Loucy (cell line): ENCODE measurements at regions not wholly inside any gene's neighbourhood (a gene's known extent, or its start where the extent isn't known, plus 50 kb on each side); places are given as distances from the start of the nearest gene placed in this dataset.
"Not testable (repeated sequence)": the region's sequence is repeated elsewhere in the genome, so short reads cannot be mapped to it uniquely, and the experiment has no call there.

ENCODE experiments used
- H2AFZ ChIP-seq: fragments of 200-600 bp; sonication (generic); 2 replicates; pipeline ENCODE4 v1.6.0; 2016; ENCODE audit warnings: antibody characterized with exemption, mild to moderate bottlenecking, low read length, moderate library complexity
- H3F3A ChIP-seq: fragments of 200-600 bp; 2 replicates; pipeline ENCODE4 v1.6.0; 2016; ENCODE audit warnings: antibody characterized with exemption, low read depth, mild to moderate bottlenecking
- H3K27me3 ChIP-seq: fragments of 200-600 bp; sonication (generic); 2 replicates; pipeline ENCODE4 v1.6.1; 2014; ENCODE audit warnings: low read length, mild to moderate bottlenecking; ENCODE audit not compliant: insufficient read depth, poor library complexity, severe bottlenecking
- H3K36me3 ChIP-seq: fragments of 200-600 bp; sonication (generic); 2 replicates; pipeline ENCODE4 v1.6.1; 2016; ENCODE audit warnings: low read length; ENCODE audit not compliant: insufficient read depth
- H3K4me1 ChIP-seq: fragments of 200-600 bp; sonication (generic); 2 replicates; pipeline ENCODE4 v1.5.1; 2014; ENCODE audit warnings: low read length, mild to moderate bottlenecking; ENCODE audit not compliant: insufficient read depth, poor library complexity, severe bottlenecking
- H3K4me2 ChIP-seq: fragments of 200-600 bp; sonication (generic); 2 replicates; pipeline ENCODE4 v1.6.0; 2014; ENCODE audit warnings: antibody characterized with exemption, low read length, low read depth, mild to moderate bottlenecking; ENCODE audit not compliant: poor library complexity, severe bottlenecking
- H3K4me3 ChIP-seq: fragments of 200-600 bp; sonication (generic); 2 replicates; pipeline ENCODE4 v1.5.1; 2014; ENCODE audit warnings: low read length, mild to moderate bottlenecking, mixed read lengths; ENCODE audit not compliant: poor library complexity, severe bottlenecking
- H3K79me2 ChIP-seq: fragments of 200-600 bp; sonication (generic); 2 replicates; pipeline ENCODE4 v1.6.1; 2014; ENCODE audit warnings: low read length; ENCODE audit not compliant: insufficient read depth
- H3K9ac ChIP-seq: fragments of 200-600 bp; sonication (generic); 2 replicates; pipeline ENCODE4 v1.6.0; 2014; ENCODE audit warnings: mild to moderate bottlenecking, low read depth, low read length, moderate library complexity; ENCODE audit not compliant: poor library complexity, severe bottlenecking
- H3K9me2 ChIP-seq: fragments of 200-600 bp; sonication (generic); replicated peaks from 2 replicates; pipeline ENCODE4 v1.6.1; 2016; ENCODE audit warnings: low read depth, low read length, mixed read lengths
- H3K9me3 ChIP-seq: fragments of 200-600 bp; sonication (generic); 2 replicates; pipeline ENCODE4 v1.6.1; 2014; ENCODE audit warnings: mild to moderate bottlenecking, antibody characterized with exemption, low read length, low read depth; ENCODE audit not compliant: insufficient read depth
- H4K20me1 ChIP-seq: fragments of 200-600 bp; sonication (generic); 2 replicates; pipeline ENCODE4 v1.6.0; 2014; ENCODE audit warnings: antibody characterized with exemption, low read length, mild to moderate bottlenecking; ENCODE audit not compliant: insufficient read depth, poor library complexity, severe bottlenecking
- CTCF ChIP-seq: fragments of 200-600 bp; sonication (generic); conservative IDR thresholded peaks from 2 replicates; pipeline ENCODE4 v1.5.1; 2014; ENCODE audit warnings: mild to moderate bottlenecking, antibody characterized with exemption, low read length
- EZH2phosphoT487 ChIP-seq: fragments of 200-600 bp; IDR thresholded peaks from 2 replicates; pipeline ENCODE4 v1.6.1; 2018; ENCODE audit warnings: antibody characterized with exemption, mild to moderate bottlenecking, moderate library complexity, borderline replicate concordance

- no peaks in the 10 kb centered on the region for H3K9me3 ChIP-seq
- H3K79me2 ChIP-seq = no peaks in the 10 kb centered on the region
- no peak overlapping the region for H3K9ac ChIP-seq
- no peaks in the 10 kb centered on the region for H3K36me3 ChIP-seq
- no peaks in the 10 kb centered on the region for H3F3A ChIP-seq
- H2AFZ ChIP-seq = no peak overlapping the region
- no peaks in the 10 kb centered on the region for H3K4me1 ChIP-seq
- H3K9me2 ChIP-seq = no peaks in the 10 kb centered on the region
- no peak for TF ChIP-seq EZH2phosphoT487
- TF ChIP-seq CTCF = no peak
- no peaks in the 10 kb centered on the region for H3K27me3 ChIP-seq
- no peak overlapping the region for H3K4me3 ChIP-seq
- H4K20me1 ChIP-seq = no peaks in the 10 kb centered on the region
- H3K4me2 ChIP-seq = no peak overlapping the region
These were observed 362.0 kb downstream of the ETV1 start for GRCh38 chr7:13627455-13627854.

- no peaks in the 10 kb centered on the region for H3K27me3 ChIP-seq
- H3K4me3 ChIP-seq = no peak overlapping the region
- H3K4me1 ChIP-seq = no peaks in the 10 kb centered on the region
- TF ChIP-seq CTCF = no peak
- no peak for TF ChIP-seq EZH2phosphoT487
- H3K9me3 ChIP-seq = no peaks in the 10 kb centered on the region
- no peak overlapping the region for H3K9ac ChIP-seq
- H3K4me2 ChIP-seq = no peak overlapping the region
- no peaks in the 10 kb centered on the region for H3K79me2 ChIP-seq
- H3F3A ChIP-seq = no peaks in the 10 kb centered on the region
- no peaks in the 10 kb centered on the region for H3K9me2 ChIP-seq
- H3K36me3 ChIP-seq = no peaks in the 10 kb centered on the region
- H4K20me1 ChIP-seq = no peaks in the 10 kb centered on the region
- no peak overlapping the region for H2AFZ ChIP-seq
These were observed 361.0 kb downstream of the ETV1 start for GRCh38 chr7:13628239-13629001.

- not testable (repeated sequence) for H3K4me1 ChIP-seq, H3K9me3 ChIP-seq, H3K36me3 ChIP-seq, H3K27me3 ChIP-seq, H3K79me2 ChIP-seq, H3F3A ChIP-seq, H3K4me3 ChIP-seq, H3K9ac ChIP-seq, H3K9me2 ChIP-seq, H3K4me2 ChIP-seq, H2AFZ ChIP-seq, H4K20me1 ChIP-seq
These were observed 358.0 kb downstream of the ETV1 start for GRCh38 chr7:13631207-13632049.
